GM21367 (cell line): ENCODE measurements at regions not wholly inside any gene's neighbourhood (a gene's known extent, or its start where the extent isn't known, plus 50 kb on each side); places are given as distances from the start of the nearest gene placed in this dataset.

Experiments
- ATAC-seq: cut with Tn5 transposase; IDR thresholded peaks from one replicate; pipeline ENCODE4 v1.9.1; 2021; ENCODE audit not compliant: unreplicated experiment

DNA sequence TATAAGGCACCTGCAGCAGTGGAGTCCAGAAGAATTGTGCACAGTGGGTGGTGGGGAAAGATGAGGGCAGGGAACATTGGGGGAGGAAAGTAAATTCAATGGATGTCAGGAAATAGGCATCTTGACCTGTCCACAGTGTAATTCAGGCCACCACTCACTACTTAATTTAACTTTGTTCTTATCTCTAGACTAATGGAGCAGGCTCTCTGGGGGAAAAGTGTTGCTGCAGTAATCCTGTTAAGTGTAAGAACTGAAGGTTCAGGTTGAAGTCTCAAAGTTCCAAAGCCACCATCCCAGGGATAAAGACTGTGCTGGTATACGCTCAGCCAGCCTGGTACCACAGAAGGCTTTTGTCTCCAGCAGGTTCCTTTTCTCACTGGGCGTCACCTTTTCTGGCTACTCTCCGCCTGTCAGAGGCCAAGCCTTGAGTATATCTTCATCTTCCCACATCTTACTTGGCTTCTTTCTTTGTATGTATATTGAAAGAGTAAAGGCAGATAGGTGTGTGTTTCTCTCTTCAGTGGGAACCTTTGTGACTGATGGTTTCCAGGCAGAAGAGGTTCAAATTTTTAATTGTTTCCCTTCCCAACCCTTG lies 150.9 kb upstream of the DMRT1 start:
- no peak for ATAC-seq

- ATAC-seq: no peak
Observed at GRCh38 chr9:691825-692400, 149.6 kb upstream of the DMRT1 start.

DNA sequence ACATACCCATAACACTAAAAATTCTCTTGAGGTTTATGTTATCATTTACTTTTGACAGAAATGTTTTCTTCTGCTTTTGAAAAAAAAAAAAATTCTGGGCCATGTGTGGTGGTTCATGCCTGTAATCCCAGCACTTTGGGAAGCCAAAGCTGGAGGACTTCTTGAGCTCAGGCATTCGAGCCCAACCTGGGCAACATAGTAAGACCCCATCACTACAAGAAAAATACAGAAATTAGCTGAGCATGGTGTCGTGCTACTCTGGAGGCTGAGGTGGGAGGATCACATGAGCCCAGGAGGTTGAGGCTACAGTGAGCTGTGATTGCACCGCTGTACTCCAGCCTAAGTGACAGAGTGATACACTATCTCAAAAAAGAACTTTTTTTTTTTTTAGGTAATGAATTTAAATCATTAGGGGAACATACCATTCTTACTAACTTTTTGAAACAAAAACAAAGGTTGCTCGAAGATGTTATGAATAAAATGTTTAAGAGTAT lies 148.8 kb upstream of the DMRT1 start:
- no peak for ATAC-seq

- no peak for ATAC-seq
Observed at GRCh38 chr9:693201-694091, 148.1 kb upstream of the DMRT1 start.

GRCh38 chr9:694092-694402 lies 147.4 kb upstream of the DMRT1 start:
- no peak for ATAC-seq

DNA sequence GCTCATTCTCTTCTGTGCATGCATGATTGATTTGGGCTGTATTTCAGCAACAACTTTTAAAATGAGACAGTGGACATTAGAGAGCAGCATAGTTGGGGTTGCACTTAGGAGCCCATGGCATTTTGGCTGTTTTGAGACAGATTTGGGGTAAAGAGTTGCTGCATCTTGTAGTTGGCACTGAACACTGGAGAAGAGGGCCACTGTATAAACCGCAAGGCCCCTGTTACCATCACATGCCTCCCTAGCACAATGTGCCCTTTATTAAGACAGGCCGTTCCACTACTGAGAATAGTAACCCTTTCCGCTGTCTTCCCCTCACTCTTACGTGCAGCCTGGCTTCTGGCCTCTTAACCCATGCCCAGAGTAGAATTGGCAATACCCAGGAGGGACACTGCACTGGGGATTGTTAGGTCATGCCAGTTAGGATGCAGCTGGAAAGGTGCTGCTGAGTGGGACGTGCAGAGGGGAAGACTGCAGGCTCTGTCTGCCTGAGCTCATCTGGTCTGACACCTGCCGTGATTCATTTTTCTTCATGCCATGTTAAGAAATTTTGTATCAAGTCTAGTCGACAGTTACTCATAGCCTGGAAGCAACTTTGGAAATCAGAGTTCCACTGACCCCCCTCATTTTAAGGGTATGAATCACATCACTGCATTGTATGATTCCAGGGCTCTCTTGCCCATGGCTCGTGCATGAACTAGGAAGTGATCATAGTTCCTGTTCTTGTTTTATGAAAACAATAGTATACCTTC lies 146.9 kb upstream of the DMRT1 start:
- ATAC-seq: no peak

DNA sequence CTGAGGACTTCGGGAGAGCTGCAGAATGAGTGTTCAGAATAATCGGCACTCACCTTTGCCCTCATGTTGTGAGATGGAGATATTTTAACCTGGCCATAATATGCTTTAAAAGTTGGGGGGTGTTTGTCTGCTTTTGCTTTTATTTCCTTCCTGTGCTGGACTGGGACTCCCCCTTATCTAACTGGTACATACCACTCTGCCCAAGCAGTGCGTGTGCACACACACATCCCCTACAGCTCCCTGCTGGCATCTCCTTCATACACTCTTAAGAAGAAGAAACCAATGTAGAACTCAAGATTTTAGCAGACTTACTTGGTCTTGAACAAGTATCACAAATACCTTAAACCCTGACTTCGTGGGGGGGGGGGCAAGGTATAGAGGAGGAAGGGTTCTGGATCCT lies 146.2 kb upstream of the DMRT1 start:
- no peak for ATAC-seq

DNA sequence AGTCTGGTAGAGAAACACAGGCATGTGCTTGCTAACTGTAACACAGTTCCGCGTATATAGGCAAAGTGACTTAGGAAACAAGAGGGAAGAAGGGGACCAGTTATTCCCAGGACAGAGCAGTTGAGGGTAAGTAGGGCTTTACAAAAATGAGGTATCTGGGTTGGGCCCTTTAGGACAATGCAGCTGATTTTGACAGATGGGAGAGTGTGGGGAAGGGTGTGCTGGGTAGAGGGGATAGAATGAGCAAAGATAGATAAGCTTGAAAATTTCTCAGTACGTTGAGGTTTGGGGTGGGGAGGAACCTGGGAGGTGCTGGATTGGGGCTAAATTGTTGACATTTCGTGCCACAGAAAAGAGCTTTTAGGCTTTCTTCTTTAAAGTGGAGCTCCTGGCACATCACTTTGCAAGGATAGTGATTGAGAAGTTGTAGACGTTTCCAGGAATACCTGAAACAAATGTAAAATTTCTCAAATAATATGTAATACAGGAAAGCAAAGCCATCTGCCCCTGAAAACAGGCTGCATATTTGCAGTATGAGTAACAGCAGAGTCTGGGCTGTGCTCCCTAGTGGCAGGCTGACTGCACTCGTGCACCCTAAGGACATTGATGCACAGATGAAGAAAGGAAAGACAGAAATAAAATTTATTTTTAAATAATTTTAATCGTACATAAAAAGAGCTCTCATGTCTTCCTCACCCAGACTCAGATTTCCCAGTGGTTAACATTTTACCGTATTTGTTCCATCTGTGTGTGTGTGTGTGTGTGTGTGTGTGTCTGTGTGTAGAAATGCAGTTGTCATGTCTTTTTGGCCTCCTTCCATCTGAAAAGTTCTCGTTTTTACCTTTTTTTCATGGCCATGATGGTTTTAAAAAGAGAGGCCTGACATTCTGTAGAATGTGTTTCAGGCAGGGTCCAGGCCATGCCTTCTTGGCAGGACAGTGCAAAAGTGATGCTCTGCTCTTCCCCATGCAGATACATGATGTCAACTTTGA lies 144.9 kb upstream of the DMRT1 start:
- no peak for ATAC-seq

GRCh38 chr9:698276-698675 lies 143.2 kb upstream of the DMRT1 start:
- no peak for ATAC-seq

- no peak for ATAC-seq
Observed at GRCh38 chr9:698954-699353, 142.5 kb upstream of the DMRT1 start.

DNA sequence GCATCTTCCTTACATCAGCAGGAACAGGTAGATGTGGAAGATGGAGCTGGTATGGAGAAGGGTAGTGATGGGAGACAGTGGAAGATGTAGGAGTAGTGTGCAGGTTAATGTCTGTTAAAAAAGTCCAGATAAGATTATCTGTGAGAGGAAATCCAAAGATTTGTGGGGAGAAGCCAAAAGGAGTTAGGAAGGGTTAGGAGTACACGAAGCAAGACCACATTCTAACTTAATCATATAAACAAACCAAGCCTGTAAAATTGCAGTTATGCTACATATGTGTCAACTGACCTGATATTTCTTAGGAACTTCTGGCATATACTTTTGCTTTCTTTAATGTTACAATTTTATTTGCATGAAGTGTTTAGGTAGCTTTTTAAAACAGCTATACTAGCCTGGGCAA lies 142.1 kb upstream of the DMRT1 start:
- no peak for ATAC-seq

GRCh38 chr9:700365-701282 lies 140.9 kb upstream of the DMRT1 start:
- no peak for ATAC-seq

- no peak for ATAC-seq
Observed at GRCh38 chr9:703392-703791, 138.1 kb upstream of the DMRT1 start.

DNA sequence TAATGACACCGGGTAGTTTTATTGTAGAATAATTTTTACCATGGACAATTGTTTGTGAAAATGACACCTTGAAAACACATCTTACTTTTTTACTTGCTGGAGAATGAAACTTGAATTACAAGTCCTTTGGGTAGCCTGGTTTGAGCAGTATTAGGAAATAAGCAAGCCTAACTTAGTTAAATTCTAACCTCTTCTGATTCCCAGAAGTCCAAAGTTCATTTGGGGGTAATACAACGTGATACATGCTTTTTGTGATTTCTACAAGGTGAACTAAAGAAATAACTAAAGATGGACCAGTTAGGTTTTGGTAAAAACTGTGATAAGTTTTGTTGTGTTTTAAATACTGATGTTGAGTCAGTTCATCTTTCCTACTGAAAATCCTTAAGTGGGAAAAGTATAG lies 135.4 kb upstream of the DMRT1 start:
- no peak for ATAC-seq

GRCh38 chr9:706606-707459 lies 134.7 kb upstream of the DMRT1 start:
- ATAC-seq: peak; percentile 62

- no peak for ATAC-seq
Observed at GRCh38 chr9:708182-708550, 133.3 kb upstream of the DMRT1 start.

DNA sequence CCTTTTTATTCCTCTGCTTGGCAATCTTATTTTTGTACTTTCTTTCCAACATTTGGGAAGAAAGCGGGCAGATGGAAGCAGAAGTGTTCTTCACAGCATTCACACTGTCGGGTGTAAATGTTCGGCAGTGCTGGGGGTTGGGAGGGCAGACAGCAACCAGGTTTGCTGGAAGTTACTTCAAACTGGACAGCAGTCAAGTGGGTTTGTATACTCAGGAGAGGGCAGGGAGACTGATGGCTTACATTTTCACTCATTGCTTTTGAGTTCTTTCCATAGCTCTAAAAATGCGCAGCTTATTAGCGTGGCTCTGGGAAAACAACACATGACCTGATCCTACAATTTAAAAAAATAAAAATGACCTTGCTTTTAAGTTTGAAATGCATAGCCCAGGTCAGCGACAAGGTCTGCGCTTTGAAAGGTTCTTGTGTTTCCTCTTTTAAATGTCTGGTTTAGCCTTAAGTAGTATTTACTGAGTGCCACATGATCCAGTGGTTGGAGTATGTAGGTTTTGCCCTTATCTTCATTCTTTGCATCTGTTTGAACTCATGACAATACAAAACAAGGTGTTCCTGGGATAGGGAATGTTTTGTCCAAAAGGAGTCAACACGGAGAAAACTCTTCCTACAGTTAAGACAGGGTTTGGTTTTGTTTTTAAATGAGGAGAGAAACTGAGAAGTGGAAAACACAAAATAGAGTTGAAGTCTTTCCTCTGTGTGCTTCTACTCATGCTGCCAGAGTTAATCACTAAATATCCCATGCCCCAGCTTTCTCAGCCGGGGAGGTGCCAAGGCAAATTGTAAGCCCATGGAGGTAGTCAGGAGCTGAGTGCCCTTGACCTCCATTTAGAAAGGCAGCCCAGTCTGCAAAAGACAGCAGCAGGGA lies 132.7 kb upstream of the DMRT1 start:
- no peak for ATAC-seq
